BE2C (cell line): ENCODE measurements at regions not wholly inside any gene's neighbourhood (a gene's known extent, or its start where the extent isn't known, plus 50 kb on each side); places are given as distances from the start of the nearest gene placed in this dataset.

ENCODE experiments used
- DNase-seq: peaks from one replicate; pipeline ENCODE4 v3.0.0-alpha.2; 2020
- H3K27me3 ChIP-seq: fragments of 250-450 bp; sonication (Bioruptor Pico); 2 replicates; pipeline ENCODE4 v1.5.1; 2020; ENCODE audit warnings: mild to moderate bottlenecking
- H3K36me3 ChIP-seq: fragments of 250-450 bp; sonication (Bioruptor Pico); 2 replicates; pipeline ENCODE4 v1.5.1; 2020; ENCODE audit warnings: mild to moderate bottlenecking
- H3K4me1 ChIP-seq: fragments of 250-450 bp; sonication (Bioruptor Pico); 2 replicates; pipeline ENCODE4 v1.5.1; 2020
- H3K4me3 ChIP-seq: 2 replicates; pipeline ENCODE4 v1.5.1; 2011; ENCODE audit warnings: low read depth, low read length
- H3K9me3 ChIP-seq: fragments of 250-450 bp; sonication (Bioruptor Pico); 2 replicates; pipeline ENCODE4 v1.5.1; 2020
- CTCF ChIP-seq: IDR thresholded peaks from 2 replicates; pipeline ENCODE4 v1.5.1; 2012; ENCODE audit warnings: mild to moderate bottlenecking, low read depth, low read length

DNA sequence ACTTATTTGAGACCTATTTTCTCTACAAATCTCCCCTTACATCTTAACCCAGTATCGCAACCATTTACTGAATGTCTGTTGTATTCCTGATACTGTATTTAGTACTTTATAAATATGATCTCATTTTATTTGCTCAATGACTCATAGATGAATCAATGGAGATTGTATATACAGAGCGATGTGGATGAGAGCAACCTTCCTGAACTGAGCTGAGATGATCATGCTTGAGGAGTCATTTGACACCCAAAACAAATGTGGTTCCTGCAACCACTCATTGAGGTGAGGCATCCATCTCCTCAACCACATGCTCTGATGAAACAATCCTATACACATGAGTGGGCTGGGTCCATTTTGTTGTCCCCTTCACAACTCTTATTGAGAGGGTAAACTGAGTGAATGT lies 250.0 kb downstream of the CDC14C start:
- Histone ChIP-seq H3K36me3 (no peaks in the 10 kb centered on the region), H3K27me3 (no peaks in the 10 kb centered on the region), H3K9me3 (no peaks in the 10 kb centered on the region), H3K4me1 (no peaks in the 10 kb centered on the region), H3K4me3 (no peak overlapping the region)
- TF ChIP-seq CTCF: no peak
- no peak for DNase-seq

DNA sequence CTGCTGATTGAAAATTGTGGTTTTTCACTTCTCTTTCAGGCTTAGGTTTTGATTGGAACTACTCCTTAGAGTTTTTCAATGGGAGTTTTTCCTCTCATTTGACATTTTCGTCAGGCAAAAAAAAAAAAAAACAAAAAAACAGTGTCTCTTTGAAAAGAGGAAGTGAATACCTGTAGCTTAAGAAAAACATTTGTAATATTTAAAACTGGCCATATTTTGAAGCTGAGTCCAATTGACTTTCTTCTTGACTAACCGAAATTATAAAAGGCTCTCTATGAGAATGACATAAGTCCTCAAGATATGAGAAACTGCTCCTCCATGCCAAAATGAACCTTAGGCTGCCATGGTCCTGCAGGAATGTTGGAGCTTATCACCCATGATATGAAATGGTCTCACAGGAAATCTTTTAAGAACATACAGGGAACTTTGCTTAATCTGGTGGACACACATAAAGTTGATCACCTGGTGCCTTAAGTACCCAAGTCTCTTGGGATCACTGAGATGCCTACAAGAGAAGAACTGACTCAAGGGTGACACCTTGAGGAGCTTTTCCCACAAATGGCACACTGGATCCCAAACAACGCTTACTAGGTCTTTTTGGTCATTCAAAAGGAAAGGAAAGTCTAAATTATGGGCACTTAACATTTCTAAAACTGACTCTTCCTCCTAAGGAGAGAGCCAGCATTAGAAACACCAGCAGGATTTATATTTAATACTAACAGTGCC lies 263.4 kb downstream of the CDC14C start:
- Histone ChIP-seq H3K4me3 (no peak overlapping the region), H3K27me3 (no peaks in the 10 kb centered on the region), H3K9me3 (no peaks in the 10 kb centered on the region), H3K36me3 (no peaks in the 10 kb centered on the region), H3K4me1 (no peaks in the 10 kb centered on the region)
- DNase-seq: no peak
- TF ChIP-seq CTCF: 0 out of 2 replicates have a peak, but pooled peaks have one; percentile 15

- Histone ChIP-seq H3K27me3 (no peaks in the 10 kb centered on the region), H3K36me3 (no peaks in the 10 kb centered on the region), H3K9me3 (no peaks in the 10 kb centered on the region), H3K4me1 (no peaks in the 10 kb centered on the region), H3K4me3 (no peak overlapping the region)
- no peak for DNase-seq
- no peak for TF ChIP-seq CTCF
Observed at GRCh38 chr7:49228426-49229098, 304.2 kb downstream of the CDC14C start.

GRCh38 chr7:49229246-49229645 lies 304.9 kb downstream of the CDC14C start:
- TF ChIP-seq CTCF: no peak
- Histone ChIP-seq H3K4me1 (no peaks in the 10 kb centered on the region), H3K27me3 (no peaks in the 10 kb centered on the region), H3K9me3 (no peaks in the 10 kb centered on the region), H3K36me3 (no peaks in the 10 kb centered on the region), H3K4me3 (no peak overlapping the region)
- no peak for DNase-seq

GRCh38 chr7:49243521-49243920 lies 319.2 kb downstream of the CDC14C start:
- no peak for TF ChIP-seq CTCF
- no peak for DNase-seq
- Histone ChIP-seq H3K9me3 (no peaks in the 10 kb centered on the region), H3K4me1 (no peaks in the 10 kb centered on the region), H3K4me3 (no peak overlapping the region), H3K27me3 (no peaks in the 10 kb centered on the region), H3K36me3 (no peaks in the 10 kb centered on the region)

- Histone ChIP-seq H3K4me1 (no peaks in the 10 kb centered on the region), H3K9me3 (no peaks in the 10 kb centered on the region), H3K4me3 (no peak overlapping the region), H3K36me3 (no peaks in the 10 kb centered on the region), H3K27me3 (no peaks in the 10 kb centered on the region)
- no peak for DNase-seq
- TF ChIP-seq CTCF: no peak
Observed at GRCh38 chr7:49244543-49244942, 320.2 kb downstream of the CDC14C start.
